ENCODE measurements at regions not wholly inside any gene's neighbourhood (a gene's known extent, or its start where the extent isn't known, plus 50 kb on each side); places are given as distances from the start of the nearest gene placed in this dataset.

- TF ChIP-seq POLR2AphosphoS5 (IDR thresholded peaks at IDR 0.05; ENCODE audit: insufficient read depth in 1 of 2, low read depth in 1 of 2): no peak
- TF ChIP-seq CTCF (IDR thresholded peaks at IDR 0.05): no peak
- no peak for TF ChIP-seq POLR2A (IDR thresholded peaks at IDR 0.05)
Observed at GRCh38 chr15:35686347-35686746, 140.4 kb upstream of the DPH6 start.

Data from vagina (tissue), 2 donors.